GM20000 (cell line): ENCODE measurements at regions not wholly inside any gene's neighbourhood (a gene's known extent, or its start where the extent isn't known, plus 50 kb on each side); places are given as distances from the start of the nearest gene placed in this dataset.

Experiments used
- DNase-seq: peaks from one replicate; pipeline ENCODE4 v3.0.0; 2012; ENCODE audit warnings: low spot score
- TF ChIP-seq, protein P1 (sequence below): IDR thresholded peaks from 2 replicates; pipeline ENCODE4 v1.5.1; 2012; ENCODE audit warnings: mild to moderate bottlenecking, control low read depth; ENCODE audit errors: extremely low read depth, missing control alignments

DNA sequence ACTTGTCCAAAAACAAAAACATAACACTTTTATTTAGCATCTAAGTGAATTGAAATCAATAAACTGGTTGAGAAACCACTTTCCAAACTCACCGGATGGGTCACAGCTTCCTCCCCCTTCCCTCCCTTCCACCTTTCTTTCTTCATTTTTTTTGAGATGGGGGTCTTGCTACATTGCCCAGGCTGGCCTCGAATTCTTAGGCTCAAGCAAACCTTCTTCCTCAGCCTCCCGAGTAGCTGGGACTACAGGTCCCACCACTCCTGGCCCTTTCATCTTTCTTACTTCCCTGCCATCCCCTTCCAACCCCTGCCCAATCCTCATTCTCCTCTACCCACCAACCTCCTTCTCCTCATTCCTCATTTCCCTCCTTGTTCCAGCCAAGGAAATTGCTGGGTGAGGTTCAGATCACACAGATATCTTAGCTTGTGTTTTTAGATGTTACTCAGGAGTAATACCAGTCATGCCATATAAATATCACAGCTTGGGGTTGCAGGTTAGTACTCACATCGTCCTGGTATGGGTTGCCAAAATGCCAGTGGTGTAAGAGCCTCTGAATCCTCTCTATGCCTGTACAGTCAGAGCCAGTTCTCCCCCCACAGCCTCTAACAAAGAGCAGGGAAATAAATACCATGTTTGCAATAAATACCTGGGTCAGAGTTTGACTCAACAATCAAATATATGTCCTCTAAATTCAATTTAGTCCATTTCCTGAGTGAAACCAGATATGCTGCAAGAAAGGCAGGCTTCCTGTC is 132.7 kb upstream of the NDUFV2 start:
- DNase-seq = no peak
- TF ChIP-seq, protein P1, sequence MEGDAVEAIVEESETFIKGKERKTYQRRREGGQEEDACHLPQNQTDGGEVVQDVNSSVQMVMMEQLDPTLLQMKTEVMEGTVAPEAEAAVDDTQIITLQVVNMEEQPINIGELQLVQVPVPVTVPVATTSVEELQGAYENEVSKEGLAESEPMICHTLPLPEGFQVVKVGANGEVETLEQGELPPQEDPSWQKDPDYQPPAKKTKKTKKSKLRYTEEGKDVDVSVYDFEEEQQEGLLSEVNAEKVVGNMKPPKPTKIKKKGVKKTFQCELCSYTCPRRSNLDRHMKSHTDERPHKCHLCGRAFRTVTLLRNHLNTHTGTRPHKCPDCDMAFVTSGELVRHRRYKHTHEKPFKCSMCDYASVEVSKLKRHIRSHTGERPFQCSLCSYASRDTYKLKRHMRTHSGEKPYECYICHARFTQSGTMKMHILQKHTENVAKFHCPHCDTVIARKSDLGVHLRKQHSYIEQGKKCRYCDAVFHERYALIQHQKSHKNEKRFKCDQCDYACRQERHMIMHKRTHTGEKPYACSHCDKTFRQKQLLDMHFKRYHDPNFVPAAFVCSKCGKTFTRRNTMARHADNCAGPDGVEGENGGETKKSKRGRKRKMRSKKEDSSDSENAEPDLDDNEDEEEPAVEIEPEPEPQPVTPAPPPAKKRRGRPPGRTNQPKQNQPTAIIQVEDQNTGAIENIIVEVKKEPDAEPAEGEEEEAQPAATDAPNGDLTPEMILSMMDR = no peak

DNA sequence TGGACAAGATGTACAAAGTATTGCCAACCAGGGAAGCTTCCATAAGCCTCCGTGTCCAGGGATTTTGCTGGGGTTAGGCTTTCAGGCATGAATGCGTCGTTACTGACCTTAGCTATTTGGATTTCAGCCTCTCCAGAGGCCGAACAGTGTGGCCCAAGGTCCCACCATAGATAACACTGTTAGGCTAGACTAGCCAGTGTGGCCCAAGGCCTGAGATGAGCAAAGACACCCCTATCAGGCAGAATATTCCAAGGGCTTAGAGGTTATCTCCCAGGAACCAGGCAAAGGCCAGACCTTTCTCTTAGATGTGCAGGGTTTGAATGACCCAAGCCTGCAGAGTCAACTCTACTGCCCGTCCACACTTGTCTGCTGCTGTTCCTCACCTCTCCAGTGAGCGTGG is 131.7 kb upstream of the NDUFV2 start:
- TF ChIP-seq, protein P1 = no peak
- no peak for DNase-seq

DNA sequence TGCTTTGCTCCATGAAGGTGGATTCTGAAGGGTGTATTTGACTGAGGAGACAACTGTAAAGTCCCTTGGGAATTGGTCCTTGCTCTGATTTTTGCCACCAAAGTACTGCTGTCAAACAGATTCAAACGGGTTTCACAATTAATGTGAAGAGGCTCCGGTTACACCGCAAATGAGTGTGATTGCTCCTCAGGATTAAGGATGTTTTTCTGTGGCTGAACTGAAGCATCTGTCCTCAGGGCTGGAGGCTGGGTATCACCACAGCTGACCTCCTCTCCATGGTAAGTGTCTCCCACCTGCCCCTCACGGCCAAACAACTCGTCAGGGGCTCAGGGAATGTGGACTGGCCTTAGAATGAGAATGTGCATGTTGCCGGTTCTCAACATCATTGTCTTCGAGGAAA is 130.4 kb upstream of the NDUFV2 start:
- no peak for DNase-seq
- TF ChIP-seq, protein P1 = no peak

DNA sequence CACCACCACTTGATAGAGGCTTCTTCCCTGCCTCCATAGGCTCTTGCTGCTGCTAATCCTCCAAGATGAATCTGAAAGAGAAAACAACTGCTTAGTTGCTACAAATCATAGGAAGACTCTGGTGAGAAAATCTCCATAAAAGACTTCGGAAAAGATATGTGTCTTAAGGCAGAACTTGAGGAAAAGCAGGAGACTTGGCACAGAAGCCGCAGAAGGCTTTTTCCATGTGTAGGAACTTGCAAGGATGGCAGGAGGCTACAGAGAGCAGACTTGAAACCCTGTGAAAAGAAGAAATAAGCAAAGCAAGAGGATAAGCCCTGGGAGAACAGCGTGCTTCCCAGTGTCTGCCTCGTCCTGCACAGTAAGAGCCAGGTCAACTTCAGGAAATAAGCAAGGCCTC is 128.2 kb upstream of the NDUFV2 start:
- DNase-seq = no peak
- TF ChIP-seq, protein P1 = no peak

DNA sequence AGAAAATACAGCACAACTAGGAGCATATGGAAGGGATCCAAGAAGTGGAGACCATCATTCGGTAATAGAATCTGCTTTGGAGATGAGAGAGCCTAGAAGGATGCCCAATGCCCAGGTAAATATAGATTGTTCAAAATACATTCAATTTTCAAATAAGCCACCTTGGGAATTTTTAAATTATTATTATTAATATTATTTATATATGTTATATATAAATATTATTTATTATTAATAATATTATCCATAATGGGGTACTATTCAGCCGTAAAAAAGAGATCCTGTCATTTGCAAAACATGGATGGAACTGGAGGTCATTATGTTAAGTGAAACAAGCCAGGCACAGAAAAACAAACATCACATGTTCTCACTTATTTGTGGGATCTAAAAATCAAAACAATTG is 127.8 kb upstream of the NDUFV2 start:
- DNase-seq = no peak
- TF ChIP-seq, protein P1 = no peak

DNA sequence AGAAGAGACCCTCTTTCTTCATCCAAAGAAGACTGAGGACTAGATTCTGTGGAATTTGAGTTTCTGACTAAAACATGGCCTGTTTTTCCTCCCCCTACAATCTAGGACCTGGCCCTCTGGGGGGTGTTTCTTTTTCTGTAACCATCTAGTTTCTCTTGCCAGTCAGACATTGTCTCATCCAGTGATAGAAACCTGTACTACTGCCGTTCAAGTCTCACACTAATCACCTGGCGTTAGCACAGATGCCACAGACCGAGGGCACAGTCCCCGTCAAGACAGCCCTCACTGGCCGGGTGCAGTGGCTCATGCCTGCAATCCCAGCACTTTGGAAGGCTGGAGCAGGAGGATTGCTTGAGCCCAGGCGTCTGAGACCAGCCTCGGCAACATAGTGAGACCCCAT is 126.9 kb upstream of the NDUFV2 start:
- no peak for DNase-seq
- TF ChIP-seq, protein P1 = no peak

DNA sequence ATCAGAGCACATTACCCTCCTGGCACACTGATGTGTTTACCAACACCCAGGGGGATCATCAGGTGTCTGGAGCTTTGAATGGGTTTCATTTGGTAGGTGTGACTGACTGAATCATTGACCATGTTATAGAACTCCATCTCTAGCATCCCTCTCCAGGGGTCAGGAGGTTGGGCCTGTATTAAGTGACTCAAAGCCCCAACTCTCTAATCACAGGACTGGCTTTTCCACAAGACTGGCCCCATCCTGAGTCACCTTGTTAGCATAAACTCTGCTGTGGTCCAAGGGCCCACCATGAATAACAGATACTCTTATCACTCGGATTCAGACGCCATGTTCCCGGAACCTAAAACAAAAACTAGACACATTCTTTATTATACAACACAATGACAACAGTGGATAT is 125.9 kb upstream of the NDUFV2 start:
- no peak for DNase-seq
- TF ChIP-seq, protein P1 = no peak
